ENCODE measurements at regions not wholly inside any gene's neighbourhood (a gene's known extent, or its start where the extent isn't known, plus 50 kb on each side); places are given as distances from the start of the nearest gene placed in this dataset.

DNA sequence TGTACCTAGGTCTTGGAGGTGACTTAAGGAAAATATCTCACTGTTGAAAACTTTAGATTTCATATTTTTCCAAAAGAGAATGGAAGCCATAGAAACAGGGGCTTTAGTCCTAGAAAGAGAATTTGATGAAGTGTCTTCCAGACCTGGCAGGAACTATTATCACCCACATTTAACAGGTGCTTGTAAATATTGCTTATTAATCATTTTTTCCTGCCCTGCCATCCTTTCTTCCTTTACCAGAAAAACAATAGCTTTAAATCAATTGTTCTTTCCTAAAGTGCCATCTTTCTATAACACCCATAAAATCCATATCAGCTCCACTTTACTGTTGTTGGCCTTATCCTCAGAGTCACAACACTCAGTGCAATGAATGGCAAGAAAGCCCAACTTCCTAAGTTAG, 350.9 kb downstream of the YTHDC2 start:
- ATAC-seq, result no peak
- TF ChIP-seq, protein P1, sequence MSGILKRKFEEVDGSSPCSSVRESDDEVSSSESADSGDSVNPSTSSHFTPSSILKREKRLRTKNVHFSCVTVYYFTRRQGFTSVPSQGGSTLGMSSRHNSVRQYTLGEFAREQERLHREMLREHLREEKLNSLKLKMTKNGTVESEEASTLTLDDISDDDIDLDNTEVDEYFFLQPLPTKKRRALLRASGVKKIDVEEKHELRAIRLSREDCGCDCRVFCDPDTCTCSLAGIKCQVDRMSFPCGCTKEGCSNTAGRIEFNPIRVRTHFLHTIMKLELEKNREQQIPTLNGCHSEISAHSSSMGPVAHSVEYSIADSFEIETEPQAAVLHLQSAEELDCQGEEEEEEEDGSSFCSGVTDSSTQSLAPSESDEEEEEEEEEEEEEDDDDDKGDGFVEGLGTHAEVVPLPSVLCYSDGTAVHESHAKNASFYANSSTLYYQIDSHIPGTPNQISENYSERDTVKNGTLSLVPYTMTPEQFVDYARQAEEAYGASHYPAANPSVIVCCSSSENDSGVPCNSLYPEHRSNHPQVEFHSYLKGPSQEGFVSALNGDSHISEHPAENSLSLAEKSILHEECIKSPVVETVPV (CRISPR knock-in tag; IDR thresholded peaks at IDR 0.05), result no peak
- TF ChIP-seq, protein P2, sequence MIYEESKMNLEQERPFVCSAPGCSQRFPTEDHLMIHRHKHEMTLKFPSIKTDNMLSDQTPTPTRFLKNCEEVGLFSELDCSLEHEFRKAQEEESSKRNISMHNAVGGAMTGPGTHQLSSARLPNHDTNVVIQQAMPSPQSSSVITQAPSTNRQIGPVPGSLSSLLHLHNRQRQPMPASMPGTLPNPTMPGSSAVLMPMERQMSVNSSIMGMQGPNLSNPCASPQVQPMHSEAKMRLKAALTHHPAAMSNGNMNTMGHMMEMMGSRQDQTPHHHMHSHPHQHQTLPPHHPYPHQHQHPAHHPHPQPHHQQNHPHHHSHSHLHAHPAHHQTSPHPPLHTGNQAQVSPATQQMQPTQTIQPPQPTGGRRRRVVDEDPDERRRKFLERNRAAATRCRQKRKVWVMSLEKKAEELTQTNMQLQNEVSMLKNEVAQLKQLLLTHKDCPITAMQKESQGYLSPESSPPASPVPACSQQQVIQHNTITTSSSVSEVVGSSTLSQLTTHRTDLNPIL (CRISPR knock-in tag; IDR thresholded peaks at IDR 0.05; ENCODE audit: low read depth), result no peak
- TF ChIP-seq GLIS3 (CRISPR knock-in tag; IDR thresholded peaks at IDR 0.05), result no peak
- no peak for TF ChIP-seq CSDC2 (CRISPR knock-in tag; IDR thresholded peaks at IDR 0.05)
- TF ChIP-seq, protein P3, sequence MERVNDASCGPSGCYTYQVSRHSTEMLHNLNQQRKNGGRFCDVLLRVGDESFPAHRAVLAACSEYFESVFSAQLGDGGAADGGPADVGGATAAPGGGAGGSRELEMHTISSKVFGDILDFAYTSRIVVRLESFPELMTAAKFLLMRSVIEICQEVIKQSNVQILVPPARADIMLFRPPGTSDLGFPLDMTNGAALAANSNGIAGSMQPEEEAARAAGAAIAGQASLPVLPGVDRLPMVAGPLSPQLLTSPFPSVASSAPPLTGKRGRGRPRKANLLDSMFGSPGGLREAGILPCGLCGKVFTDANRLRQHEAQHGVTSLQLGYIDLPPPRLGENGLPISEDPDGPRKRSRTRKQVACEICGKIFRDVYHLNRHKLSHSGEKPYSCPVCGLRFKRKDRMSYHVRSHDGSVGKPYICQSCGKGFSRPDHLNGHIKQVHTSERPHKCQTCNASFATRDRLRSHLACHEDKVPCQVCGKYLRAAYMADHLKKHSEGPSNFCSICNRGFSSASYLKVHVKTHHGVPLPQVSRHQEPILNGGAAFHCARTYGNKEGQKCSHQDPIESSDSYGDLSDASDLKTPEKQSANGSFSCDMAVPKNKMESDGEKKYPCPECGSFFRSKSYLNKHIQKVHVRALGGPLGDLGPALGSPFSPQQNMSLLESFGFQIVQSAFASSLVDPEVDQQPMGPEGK (CRISPR knock-in tag; IDR thresholded peaks at IDR 0.05; ENCODE audit: borderline replicate concordance), result no peak
- TF ChIP-seq TCF4 (CRISPR knock-in tag; IDR thresholded peaks at IDR 0.05; ENCODE audit: borderline replicate concordance), result no peak
- TF ChIP-seq ESRRG (CRISPR knock-in tag; IDR thresholded peaks at IDR 0.05), result no peak
- no peak for TF ChIP-seq SNAI2 (CRISPR knock-in tag; IDR thresholded peaks at IDR 0.05)
- no peak for TF ChIP-seq ZNF70 (CRISPR knock-in tag; IDR thresholded peaks at IDR 0.05)
- TF ChIP-seq, protein P4, sequence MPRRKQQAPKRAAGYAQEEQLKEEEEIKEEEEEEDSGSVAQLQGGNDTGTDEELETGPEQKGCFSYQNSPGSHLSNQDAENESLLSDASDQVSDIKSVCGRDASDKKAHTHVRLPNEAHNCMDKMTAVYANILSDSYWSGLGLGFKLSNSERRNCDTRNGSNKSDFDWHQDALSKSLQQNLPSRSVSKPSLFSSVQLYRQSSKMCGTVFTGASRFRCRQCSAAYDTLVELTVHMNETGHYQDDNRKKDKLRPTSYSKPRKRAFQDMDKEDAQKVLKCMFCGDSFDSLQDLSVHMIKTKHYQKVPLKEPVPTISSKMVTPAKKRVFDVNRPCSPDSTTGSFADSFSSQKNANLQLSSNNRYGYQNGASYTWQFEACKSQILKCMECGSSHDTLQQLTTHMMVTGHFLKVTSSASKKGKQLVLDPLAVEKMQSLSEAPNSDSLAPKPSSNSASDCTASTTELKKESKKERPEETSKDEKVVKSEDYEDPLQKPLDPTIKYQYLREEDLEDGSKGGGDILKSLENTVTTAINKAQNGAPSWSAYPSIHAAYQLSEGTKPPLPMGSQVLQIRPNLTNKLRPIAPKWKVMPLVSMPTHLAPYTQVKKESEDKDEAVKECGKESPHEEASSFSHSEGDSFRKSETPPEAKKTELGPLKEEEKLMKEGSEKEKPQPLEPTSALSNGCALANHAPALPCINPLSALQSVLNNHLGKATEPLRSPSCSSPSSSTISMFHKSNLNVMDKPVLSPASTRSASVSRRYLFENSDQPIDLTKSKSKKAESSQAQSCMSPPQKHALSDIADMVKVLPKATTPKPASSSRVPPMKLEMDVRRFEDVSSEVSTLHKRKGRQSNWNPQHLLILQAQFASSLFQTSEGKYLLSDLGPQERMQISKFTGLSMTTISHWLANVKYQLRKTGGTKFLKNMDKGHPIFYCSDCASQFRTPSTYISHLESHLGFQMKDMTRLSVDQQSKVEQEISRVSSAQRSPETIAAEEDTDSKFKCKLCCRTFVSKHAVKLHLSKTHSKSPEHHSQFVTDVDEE (CRISPR knock-in tag; IDR thresholded peaks at IDR 0.05), result no peak
- no peak for TF ChIP-seq OSR1 (CRISPR knock-in tag; IDR thresholded peaks at IDR 0.05)
- TF ChIP-seq ZC3H10 (CRISPR knock-in tag; IDR thresholded peaks at IDR 0.05), result no peak
- no peak for TF ChIP-seq RARB (CRISPR knock-in tag; IDR thresholded peaks at IDR 0.05)
- no peak for TF ChIP-seq ARNTL (CRISPR knock-in tag; IDR thresholded peaks at IDR 0.05; ENCODE audit: borderline replicate concordance, low read depth)
- no peak for TF ChIP-seq PPARA (CRISPR knock-in tag; IDR thresholded peaks at IDR 0.05; ENCODE audit: borderline replicate concordance)
- TF ChIP-seq ZNF565 (CRISPR knock-in tag; conservative IDR thresholded peaks at IDR 0.05; ENCODE audit: low read depth), result no peak
- no peak for TF ChIP-seq BACH2 (CRISPR knock-in tag; IDR thresholded peaks at IDR 0.05; ENCODE audit: borderline replicate concordance)
- no peak for TF ChIP-seq ZFP3 (CRISPR knock-in tag; IDR thresholded peaks at IDR 0.05)
- no peak for TF ChIP-seq ZNF8 (CRISPR knock-in tag; IDR thresholded peaks at IDR 0.05)
- TF ChIP-seq, protein P5, sequence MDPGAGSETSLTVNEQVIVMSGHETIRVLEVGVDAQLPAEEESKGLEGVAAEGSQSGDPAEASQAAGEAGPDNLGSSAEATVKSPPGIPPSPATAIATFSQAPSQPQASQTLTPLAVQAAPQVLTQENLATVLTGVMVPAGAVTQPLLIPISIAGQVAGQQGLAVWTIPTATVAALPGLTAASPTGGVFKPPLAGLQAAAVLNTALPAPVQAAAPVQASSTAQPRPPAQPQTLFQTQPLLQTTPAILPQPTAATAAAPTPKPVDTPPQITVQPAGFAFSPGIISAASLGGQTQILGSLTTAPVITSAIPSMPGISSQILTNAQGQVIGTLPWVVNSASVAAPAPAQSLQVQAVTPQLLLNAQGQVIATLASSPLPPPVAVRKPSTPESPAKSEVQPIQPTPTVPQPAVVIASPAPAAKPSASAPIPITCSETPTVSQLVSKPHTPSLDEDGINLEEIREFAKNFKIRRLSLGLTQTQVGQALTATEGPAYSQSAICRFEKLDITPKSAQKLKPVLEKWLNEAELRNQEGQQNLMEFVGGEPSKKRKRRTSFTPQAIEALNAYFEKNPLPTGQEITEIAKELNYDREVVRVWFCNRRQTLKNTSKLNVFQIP (CRISPR knock-in tag; IDR thresholded peaks at IDR 0.05; ENCODE audit: borderline replicate concordance, low read depth), result no peak

DNA sequence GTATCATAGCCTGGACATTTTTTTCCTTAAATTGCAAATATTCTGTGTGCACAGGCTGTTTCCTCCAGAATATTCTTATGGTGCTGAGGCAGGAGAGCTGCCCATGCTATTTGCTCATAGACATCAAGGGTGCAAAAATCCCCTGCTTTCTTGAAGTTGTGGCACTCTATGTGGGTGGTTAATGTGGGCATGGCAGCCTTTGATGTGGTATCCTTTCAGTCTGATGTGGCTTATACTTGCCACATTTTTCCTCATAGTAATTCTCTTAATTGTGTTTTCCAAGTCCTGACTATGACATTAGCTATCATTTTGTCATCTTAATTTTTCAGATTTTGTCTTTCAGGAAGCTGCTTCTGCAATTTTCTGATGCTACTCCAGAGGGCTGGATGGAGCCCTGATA, 353.3 kb downstream of the YTHDC2 start:
- no peak for ATAC-seq
- TF ChIP-seq BACH2 (CRISPR knock-in tag; IDR thresholded peaks at IDR 0.05; ENCODE audit: borderline replicate concordance), result no peak
- TF ChIP-seq, protein P1 (CRISPR knock-in tag; IDR thresholded peaks at IDR 0.05), result no peak
- TF ChIP-seq RARB (CRISPR knock-in tag; IDR thresholded peaks at IDR 0.05), result no peak
- TF ChIP-seq ZFP30 (CRISPR knock-in tag; IDR thresholded peaks at IDR 0.05), result no peak
- no peak for TF ChIP-seq ZC3H10 (CRISPR knock-in tag; IDR thresholded peaks at IDR 0.05)
- TF ChIP-seq, protein P3 (CRISPR knock-in tag; IDR thresholded peaks at IDR 0.05; ENCODE audit: borderline replicate concordance), result no peak
- TF ChIP-seq PPARA (CRISPR knock-in tag; IDR thresholded peaks at IDR 0.05; ENCODE audit: borderline replicate concordance), result no peak
- TF ChIP-seq GLIS3 (CRISPR knock-in tag; IDR thresholded peaks at IDR 0.05), result no peak
- no peak for TF ChIP-seq TOX (CRISPR knock-in tag; IDR thresholded peaks at IDR 0.05; ENCODE audit: borderline replicate concordance)
- TF ChIP-seq, protein P2 (CRISPR knock-in tag; IDR thresholded peaks at IDR 0.05; ENCODE audit: low read depth), result no peak
- no peak for TF ChIP-seq OSR1 (CRISPR knock-in tag; IDR thresholded peaks at IDR 0.05)
- TF ChIP-seq, protein P4 (CRISPR knock-in tag; IDR thresholded peaks at IDR 0.05), result no peak
- no peak for TF ChIP-seq TCF4 (CRISPR knock-in tag; IDR thresholded peaks at IDR 0.05; ENCODE audit: borderline replicate concordance)

Data from SK-N-SH treated with all-trans-retinoic acid at 6 μM for 48 hours (cell line).